GM18499 (cell line): ENCODE measurements at regions not wholly inside any gene's neighbourhood (a gene's known extent, or its start where the extent isn't known, plus 50 kb on each side); places are given as distances from the start of the nearest gene placed in this dataset.

Source experiments
- ATAC-seq: cut with Tn5 transposase; IDR thresholded peaks from one replicate; pipeline ENCODE4 v1.9.1; 2021; ENCODE audit warnings: moderate number of reproducible peaks; ENCODE audit not compliant: insufficient read depth, unreplicated experiment

- ATAC-seq: no peak
These were observed 271.5 kb upstream of the TAC1 start for GRCh38 chr7:97460433-97460832.

- ATAC-seq: no peak
These were observed 270.3 kb upstream of the TAC1 start for GRCh38 chr7:97461596-97461995.

GRCh38 chr7:97466071-97466470 lies 265.8 kb upstream of the TAC1 start:
- ATAC-seq: no peak

- ATAC-seq: no peak
These were observed 264.7 kb upstream of the TAC1 start for GRCh38 chr7:97466999-97467740.

GRCh38 chr7:97468493-97468892 lies 263.4 kb upstream of the TAC1 start:
- ATAC-seq: no peak

- no peak for ATAC-seq
These were observed 261.2 kb upstream of the TAC1 start for GRCh38 chr7:97470726-97471125.

GRCh38 chr7:97471491-97471890 lies 260.4 kb upstream of the TAC1 start:
- ATAC-seq: no peak

- ATAC-seq: no peak
These were observed 252.1 kb upstream of the TAC1 start for GRCh38 chr7:97479740-97480290.

GRCh38 chr7:97480772-97481390 lies 251.0 kb upstream of the TAC1 start:
- ATAC-seq: no peak

- ATAC-seq: no peak
These were observed 236.4 kb upstream of the TAC1 start for GRCh38 chr7:97495487-97495886.

- peak; percentile 75 for ATAC-seq
These were observed 232.7 kb upstream of the TAC1 start for GRCh38 chr7:97499204-97499603.

GRCh38 chr7:97503367-97504094 lies 228.4 kb upstream of the TAC1 start:
- ATAC-seq: no peak

GRCh38 chr7:97506728-97507127 lies 225.2 kb upstream of the TAC1 start:
- no peak for ATAC-seq

GRCh38 chr7:97512441-97513207 lies 219.3 kb upstream of the TAC1 start:
- ATAC-seq: peak; percentile 60

GRCh38 chr7:97513326-97513725 lies 218.6 kb upstream of the TAC1 start:
- ATAC-seq: peak; percentile 58

- ATAC-seq: no peak
These were observed 190.7 kb upstream of the TAC1 start for GRCh38 chr7:97541188-97541587.

GRCh38 chr7:97555857-97556421 lies 175.9 kb upstream of the TAC1 start:
- no peak for ATAC-seq

- no peak for ATAC-seq
These were observed 166.2 kb upstream of the TAC1 start for GRCh38 chr7:97565665-97566064.

GRCh38 chr7:97573065-97573464 lies 158.8 kb upstream of the TAC1 start:
- no peak for ATAC-seq

GRCh38 chr7:97576043-97576442 lies 155.8 kb upstream of the TAC1 start:
- no peak for ATAC-seq
